ENCODE measurements at regions not wholly inside any gene's neighbourhood (a gene's known extent, or its start where the extent isn't known, plus 50 kb on each side); places are given as distances from the start of the nearest gene placed in this dataset.

- Histone ChIP-seq H3K9ac (ENCODE audit: low read length) (no peak overlapping the region), H3K79me2 (replicated peaks; ENCODE audit: insufficient read depth, low read length) (no peaks in the 10 kb centered on the region), H3K9me3 (ENCODE audit: low read length) (no peaks in the 10 kb centered on the region), H3K36me3 (ENCODE audit: insufficient read depth, low read length) (no peaks in the 10 kb centered on the region), H2AFZ (ENCODE audit: low read depth, low read length) (no peak overlapping the region), H4K20me1 (ENCODE audit: insufficient read depth) (no peaks in the 10 kb centered on the region), H3K27me3 (ENCODE audit: insufficient read depth, low read depth, low read length) (no peaks in the 10 kb centered on the region), H3K4me3 (ENCODE audit: low read length) (no peak overlapping the region), H3K9me2 (ENCODE audit: insufficient read depth, low read length) (no peaks in the 10 kb centered on the region), H3K4me2 (ENCODE audit: low read length) (no peak overlapping the region), H3F3A (ENCODE audit: insufficient read depth, low read length, poor library complexity, severe bottlenecking) (no peaks in the 10 kb centered on the region), H3K27ac (ENCODE audit: low read length) (no peak overlapping the region)
- TF ChIP-seq CTCF (IDR thresholded peaks at IDR 0.05; ENCODE audit: poor library complexity, severe bottlenecking) (no peak), RAD21 (conservative IDR thresholded peaks at IDR 0.05) (no peak), EZH2 (IDR thresholded peaks at IDR 0.05; ENCODE audit: borderline replicate concordance, insufficient read depth, low read length, poor library complexity, severe bottlenecking) (no peak), REST (IDR thresholded peaks at IDR 0.05; ENCODE audit: borderline replicate concordance) (no peak), MXI1 (conservative IDR thresholded peaks at IDR 0.05; ENCODE audit: poor library complexity, severe bottlenecking) (no peak), EP300 (conservative IDR thresholded peaks at IDR 0.05; ENCODE audit: poor library complexity, severe bottlenecking) (no peak), SMC3 (conservative IDR thresholded peaks at IDR 0.05; ENCODE audit: poor library complexity) (no peak)
Observed at GRCh38 chr1:199015799-199016198, 377.0 kb downstream of the PTPRC start.

- TF ChIP-seq CTCF (IDR thresholded peaks at IDR 0.05; ENCODE audit: poor library complexity, severe bottlenecking) (no peak), EZH2 (IDR thresholded peaks at IDR 0.05; ENCODE audit: borderline replicate concordance, insufficient read depth, low read length, poor library complexity, severe bottlenecking) (no peak), RAD21 (conservative IDR thresholded peaks at IDR 0.05) (no peak), POLR2AphosphoS5 (IDR thresholded peaks at IDR 0.05) (no peak), MXI1 (conservative IDR thresholded peaks at IDR 0.05; ENCODE audit: poor library complexity, severe bottlenecking) (no peak), REST (IDR thresholded peaks at IDR 0.05; ENCODE audit: borderline replicate concordance) (no peak)
- Histone ChIP-seq H3K4me2 (ENCODE audit: low read length) (no peak overlapping the region), H4K20me1 (ENCODE audit: insufficient read depth) (no peaks in the 10 kb centered on the region), H3K27me3 (ENCODE audit: insufficient read depth, low read depth, low read length) (no peaks in the 10 kb centered on the region), H3K9me3 (ENCODE audit: low read length) (no peaks in the 10 kb centered on the region), H3K79me2 (replicated peaks; ENCODE audit: insufficient read depth, low read length) (no peaks in the 10 kb centered on the region), H3K9ac (ENCODE audit: low read length) (no peak overlapping the region), H3K9me2 (ENCODE audit: insufficient read depth, low read length) (no peaks in the 10 kb centered on the region), H3K4me3 (ENCODE audit: low read length) (no peak overlapping the region), H3F3A (ENCODE audit: insufficient read depth, low read length, poor library complexity, severe bottlenecking) (no peaks in the 10 kb centered on the region), H3K27ac (ENCODE audit: low read length) (no peak overlapping the region), H2AFZ (ENCODE audit: low read depth, low read length) (no peak overlapping the region), H3K36me3 (ENCODE audit: insufficient read depth, low read length) (no peaks in the 10 kb centered on the region)
Observed at GRCh38 chr1:199018471-199019135, 379.8 kb downstream of the PTPRC start.

All from neural cell (in vitro differentiated cells).